Breast epithelium (tissue), 3 donors: ENCODE measurements at regions not wholly inside any gene's neighbourhood (a gene's known extent, or its start where the extent isn't known, plus 50 kb on each side); places are given as distances from the start of the nearest gene placed in this dataset.

Experiments
- CTCF ChIP-seq, 3 donors: fragments of 450-650 bp; IDR thresholded peaks; one replicate each; pipeline ENCODE4 v1.5.1; 2016 to 2017; ENCODE audit warnings: antibody characterized with exemption in 3 of 3, mild to moderate bottlenecking in 3 of 3, moderate library complexity in 3 of 3
- POLR2A ChIP-seq: fragments of 450-650 bp; IDR thresholded peaks from one replicate; pipeline ENCODE4 v1.6.1; 2016; ENCODE audit warnings: antibody characterized with exemption, mild to moderate bottlenecking, moderate library complexity
- POLR2AphosphoS5 ChIP-seq, 3 donors: sonication (generic); formaldehyde crosslinking; IDR thresholded peaks; one replicate each; pipeline ENCODE4 v1.6.1; 2017; ENCODE audit warnings: antibody characterized with exemption in 3 of 3

GRCh38 chr5:7983433-7983832 is 114.5 kb downstream of the MTRR start:
- no peak for TF ChIP-seq CTCF (IDR thresholded peaks at IDR 0.05)
- no peak for TF ChIP-seq POLR2A
- TF ChIP-seq POLR2AphosphoS5 (IDR thresholded peaks at IDR 0.05) = no peak
